ENCODE measurements at regions not wholly inside any gene's neighbourhood (a gene's known extent, or its start where the extent isn't known, plus 50 kb on each side); places are given as distances from the start of the nearest gene placed in this dataset.
A peak's percentile ranks its signal among the peaks of the same experiment; 100 is the strongest.

- Histone ChIP-seq H3K9me3 (no peaks in the 10 kb centered on the region), H3K4me1 (peaks cover 4% of the 10 kb centered on the region; the same call in 1 of the 3 replicates), H3K4me3 (no peak overlapping the region), H3K4me2 (peak overlapping the region; percentile 12; the same call in 1 of the 3 replicates), H3K27ac (no peak overlapping the region)
- CTCF ChIA-PET, result no interaction called here
- peak in 1 of 2 experiments; percentile 31; a peak in 1 of 6 replicates for ATAC-seq
- WGBS (ENCODE audit: missing lambda C conversion rate), result 24% methylated on average over 2 of the region's 2 CpGs
- no peak for TF ChIP-seq RCOR1 (IDR thresholded peaks at IDR 0.05; ENCODE audit: low read depth, low read length)
- TF ChIP-seq BHLHE40 (IDR thresholded peaks at IDR 0.05; ENCODE audit: low read depth, low read length), result no peak
- 0 out of 2 replicates have a peak, but pooled peaks have one; percentile 19 for TF ChIP-seq JUNB (IDR thresholded peaks at IDR 0.05)
- no peak for TF ChIP-seq KDM1A (IDR thresholded peaks at IDR 0.05; ENCODE audit: low read depth)
- TF ChIP-seq POLR2A (IDR thresholded peaks at IDR 0.05; ENCODE audit: low read length), result no peak
- no peak for TF ChIP-seq GATA3 (IDR thresholded peaks at IDR 0.05; ENCODE audit: borderline replicate concordance)
- no peak for TF ChIP-seq MAFK (IDR thresholded peaks at IDR 0.05; ENCODE audit: partially characterized antibody)
- no peak for TF ChIP-seq FOSL2 (IDR thresholded peaks at IDR 0.05)
- TF ChIP-seq FOSL2 (CRISPR knock-in tag; IDR thresholded peaks at IDR 0.05), result 0 out of 2 replicates have a peak, but pooled peaks have one; percentile 20
- no peak for TF ChIP-seq HDAC2 (IDR thresholded peaks at IDR 0.05)
- TF ChIP-seq HEYL (CRISPR knock-in tag; IDR thresholded peaks at IDR 0.05), result no peak
- FAIRE-seq, result no peak
- peak in 1 of 2 experiments; percentile 25 for DNase-seq (ENCODE audit: low read depth in 1 of 2, low spot score in 1 of 2)
- POLR2A ChIA-PET, result no interaction called here
These were observed 935.7 kb downstream of the RAPGEF2 start for GRCh38 chr4:160038615-160039014.

GRCh38 chr4:160044693-160045092 lies 941.8 kb downstream of the RAPGEF2 start:
- ChIA-PET CTCF (no interaction called here), POLR2A (no interaction called here)
- no peaks in the 10 kb centered on the region for H3K4me1 ChIP-seq
- no peaks in the 10 kb centered on the region for H3K9me3 ChIP-seq
- TF ChIP-seq MAX (IDR thresholded peaks at IDR 0.05) (no peak), CEBPB (IDR thresholded peaks at IDR 0.05) (no peak), TP53 (CRISPR knock-in tag; IDR thresholded peaks at IDR 0.05) (no peak), ZFP36 (IDR thresholded peaks at IDR 0.05; ENCODE audit: borderline replicate concordance, partially characterized antibody) (no peak), JUN (IDR thresholded peaks at IDR 0.05) (no peak), POLR2AphosphoS2 (conservative IDR thresholded peaks at IDR 0.05; ENCODE audit: low read length) (no peak), NPAS2 (CRISPR knock-in tag; IDR thresholded peaks at IDR 0.05; ENCODE audit: borderline replicate concordance) (no peak), FOSL2 (IDR thresholded peaks at IDR 0.05) (no peak), FOSL2 (CRISPR knock-in tag; IDR thresholded peaks at IDR 0.05) (no peak)
- no peak overlapping the region for H3K4me3 ChIP-seq
- no peak for ATAC-seq
- DNase-seq (ENCODE audit: low read depth in 1 of 2, low spot score in 1 of 2), result no peak
- no peak for FAIRE-seq
- WGBS (ENCODE audit: missing lambda C conversion rate), result 20% methylated on average over 2 of the region's 2 CpGs
- no peak overlapping the region for H3K4me2 ChIP-seq
- H3K27ac ChIP-seq, result no peak overlapping the region

GRCh38 chr4:160082432-160083207 lies 979.7 kb downstream of the RAPGEF2 start:
- DNase-seq (ENCODE audit: low read depth in 1 of 2, low spot score in 1 of 2), result no peak
- TF ChIP-seq BHLHE40 (IDR thresholded peaks at IDR 0.05; ENCODE audit: low read depth, low read length) (no peak), RCOR1 (IDR thresholded peaks at IDR 0.05; ENCODE audit: low read depth, low read length) (no peak), SMC3 (IDR thresholded peaks at IDR 0.05) (no peak), FOSL2 (IDR thresholded peaks at IDR 0.05) (no peak), FOSL2 (CRISPR knock-in tag; IDR thresholded peaks at IDR 0.05) (no peak), E2F6 (IDR thresholded peaks at IDR 0.05; ENCODE audit: borderline replicate concordance, low read depth) (no peak), FOXS1 (CRISPR knock-in tag; IDR thresholded peaks at IDR 0.05) (no peak), HEYL (CRISPR knock-in tag; IDR thresholded peaks at IDR 0.05) (no peak), ZFP36 (IDR thresholded peaks at IDR 0.05; ENCODE audit: borderline replicate concordance, partially characterized antibody) (no peak), KDM5A (IDR thresholded peaks at IDR 0.05) (no peak), NR3C1 (IDR thresholded peaks at IDR 0.05) (no peak), HES2 (IDR thresholded peaks at IDR 0.05) (no peak), MYC (IDR thresholded peaks at IDR 0.05; ENCODE audit: borderline replicate concordance, low read length) (no peak), USF2 (IDR thresholded peaks at IDR 0.05) (no peak), RFX5 (IDR thresholded peaks at IDR 0.05) (no peak)
- CTCF ChIA-PET, result no interaction called here
- Histone ChIP-seq H3K27ac (no peak overlapping the region), H3K4me1 (no peaks in the 10 kb centered on the region), H3K9me3 (no peaks in the 10 kb centered on the region), H3K4me3 (no peak overlapping the region), H3K4me2 (no peak overlapping the region)
- POLR2A ChIA-PET, result no interaction called here
- no peak for FAIRE-seq
- no peak for ATAC-seq
- 18% methylated on average over 2 of the region's 2 CpGs for WGBS (ENCODE audit: missing lambda C conversion rate)
